Esophagus muscularis mucosa (tissue), 4 donors: ENCODE measurements at regions not wholly inside any gene's neighbourhood (a gene's known extent, or its start where the extent isn't known, plus 50 kb on each side); places are given as distances from the start of the nearest gene placed in this dataset.

Experiments
- CTCF ChIP-seq, 3 experiments: fragments of 200-600 bp in 2 of 3; fragments of 450-650 bp in 1 of 3; sonication (generic) in 2 of 3; IDR thresholded peaks; one replicate each; pipeline ENCODE4 v1.5.1; 2017 to 2019; ENCODE audit warnings: antibody characterized with exemption in 3 of 3, mild to moderate bottlenecking in 2 of 3, moderate library complexity in 1 of 3
- EP300 ChIP-seq: sonication (generic); formaldehyde crosslinking; IDR thresholded peaks from one replicate; pipeline ENCODE4 v1.6.1; 2017; ENCODE audit warnings: antibody characterized with exemption
- POLR2A ChIP-seq: fragments of 450-650 bp; IDR thresholded peaks from one replicate; pipeline ENCODE4 v1.6.1; 2017; ENCODE audit warnings: antibody characterized with exemption, moderate library complexity, mild to moderate bottlenecking, low read depth
- POLR2AphosphoS5 ChIP-seq, 2 donors: sonication (generic); formaldehyde crosslinking; IDR thresholded peaks; one replicate each; pipeline ENCODE4 v1.6.1; 2017; ENCODE audit warnings: antibody characterized with exemption in 2 of 2

DNA sequence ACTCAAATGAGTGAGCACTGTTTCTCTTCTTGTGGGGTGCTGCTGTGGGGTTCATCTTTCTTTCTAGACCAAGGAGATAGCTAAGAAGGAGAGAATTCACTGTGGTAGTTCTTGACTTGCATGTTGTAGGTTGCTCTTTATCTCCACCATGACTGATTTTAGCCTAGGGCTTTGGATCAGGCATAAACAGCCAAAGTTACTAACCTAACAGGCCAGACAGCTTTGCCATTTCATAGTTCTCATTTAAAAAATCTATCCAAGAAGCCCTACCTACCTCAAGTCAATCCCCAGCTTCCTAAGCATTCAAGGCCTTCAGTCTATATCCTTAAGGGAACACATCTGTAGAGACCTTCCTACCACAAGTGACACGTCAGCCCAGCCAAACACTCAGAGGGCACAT, 107.9 kb upstream of the CARMIL1 start:
- TF ChIP-seq CTCF (IDR thresholded peaks at IDR 0.05) (no peak), POLR2AphosphoS5 (IDR thresholded peaks at IDR 0.05) (no peak), POLR2A (no peak), EP300 (no peak)
